Activated naive CD4-positive, alpha-beta T cell treated with Interleukin-2 at 50 U/mL for 16 hours (primary cell): ENCODE measurements at regions not wholly inside any gene's neighbourhood (a gene's known extent, or its start where the extent isn't known, plus 50 kb on each side); places are given as distances from the start of the nearest gene placed in this dataset.

ENCODE experiments used
- DNase-seq: peaks from one replicate; pipeline ENCODE4 v3.0.0-alpha.2; 2020

- DNase-seq: no peak
Observed at GRCh38 chr2:133816037-133816436, 247.8 kb upstream of the NCKAP5 start.

DNA sequence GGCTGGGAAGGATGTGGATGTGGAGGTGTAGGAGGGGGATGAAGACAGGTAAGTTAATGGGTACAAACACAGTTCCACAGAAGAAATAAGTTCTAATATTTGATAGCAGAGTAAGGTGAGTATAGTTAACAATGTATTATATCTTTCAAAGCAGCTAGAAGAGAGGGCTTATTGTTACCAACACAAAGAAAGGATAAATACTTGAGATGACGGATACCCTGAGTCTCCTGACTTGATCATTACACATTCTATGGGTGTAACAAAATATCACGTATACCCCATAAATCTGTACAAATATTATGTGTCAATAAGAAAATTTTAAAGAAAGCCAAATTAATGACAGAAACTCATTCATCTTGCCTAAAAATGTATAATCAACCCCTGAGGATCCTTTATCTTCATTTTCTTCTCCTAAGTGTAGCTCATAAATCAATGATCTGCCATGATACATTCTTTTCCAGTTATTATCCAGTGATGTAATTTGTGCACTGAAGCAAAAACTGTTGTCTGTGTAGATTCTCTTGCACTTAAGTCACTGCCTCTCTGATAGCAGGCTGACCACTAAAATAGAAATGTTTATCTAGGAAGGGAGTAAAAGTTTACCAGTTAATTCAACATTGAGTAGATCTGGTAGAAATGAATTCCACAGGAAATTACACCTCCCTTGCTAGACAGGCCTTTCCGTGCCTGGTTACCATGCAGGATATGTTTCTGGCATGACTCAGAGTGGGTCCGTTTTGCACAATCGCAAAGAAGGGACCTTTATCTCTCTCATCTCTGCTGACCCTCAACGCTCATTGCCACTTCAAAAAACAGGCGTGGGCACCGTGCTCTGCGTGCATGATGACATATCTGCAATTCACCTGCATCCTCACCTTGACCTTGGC, 249.7 kb upstream of the NCKAP5 start:
- DNase-seq: no peak

- DNase-seq: no peak
Observed at GRCh38 chr2:133818661-133819060, 250.4 kb upstream of the NCKAP5 start.

- no peak for DNase-seq
Observed at GRCh38 chr2:133819906-133820305, 251.6 kb upstream of the NCKAP5 start.

GRCh38 chr2:133821107-133821760, 253.0 kb upstream of the NCKAP5 start:
- DNase-seq: no peak

DNA sequence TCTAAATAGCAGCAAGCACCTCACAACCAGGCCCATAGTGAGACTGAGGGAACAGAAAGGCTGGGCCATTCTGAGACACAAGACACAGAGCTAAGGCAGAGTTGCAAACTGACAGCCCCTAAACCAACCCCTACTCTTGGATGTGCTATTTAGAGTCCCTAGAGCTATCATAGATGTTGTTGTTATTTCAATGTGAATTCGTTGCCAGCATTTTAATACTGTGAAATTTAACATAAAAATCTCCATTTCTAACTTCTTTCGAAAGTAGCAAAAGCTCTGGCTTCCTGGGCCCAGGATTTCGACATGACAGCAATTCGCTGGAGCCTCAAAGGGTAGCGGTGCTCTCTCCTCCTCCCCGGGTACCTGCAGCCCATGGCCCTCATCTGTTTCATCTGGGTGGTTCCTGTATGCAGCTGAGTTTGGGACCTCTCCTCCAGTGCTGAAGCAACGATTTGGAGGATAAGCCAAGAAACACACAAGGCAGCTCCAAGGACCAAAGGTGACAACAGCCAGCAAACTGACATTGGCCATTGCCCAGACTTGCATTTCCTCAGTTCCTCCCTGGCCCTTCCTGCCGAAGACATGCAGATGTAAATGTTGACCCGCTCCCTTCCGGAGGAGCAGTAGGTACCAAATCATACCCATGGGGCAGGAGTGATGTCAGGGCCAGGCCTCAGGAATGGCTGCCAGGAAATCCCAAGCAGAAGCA, 254.4 kb upstream of the NCKAP5 start:
- no peak for DNase-seq

GRCh38 chr2:133823226-133823550, 254.9 kb upstream of the NCKAP5 start:
- DNase-seq: no peak

DNA sequence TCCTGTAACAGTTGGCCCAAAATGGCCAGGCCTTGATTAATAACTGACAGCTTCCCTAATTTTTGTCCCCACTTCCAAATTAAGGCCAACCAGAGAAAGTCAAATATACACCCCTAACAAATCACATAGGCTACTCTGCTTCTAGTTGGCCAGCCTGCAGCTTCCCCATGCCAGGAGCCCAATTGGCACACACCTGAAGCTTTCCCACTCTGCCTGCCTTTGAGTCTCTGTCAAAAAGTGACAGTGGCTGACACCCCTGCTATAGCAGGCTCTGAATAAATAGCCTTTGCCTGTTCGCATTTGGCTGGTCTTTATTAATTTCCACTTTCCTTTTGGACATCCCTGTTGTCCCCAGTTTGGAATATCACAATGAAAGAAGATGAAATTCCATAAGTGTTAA, 256.6 kb upstream of the NCKAP5 start:
- no peak for DNase-seq

GRCh38 chr2:133825778-133826177, 257.5 kb upstream of the NCKAP5 start:
- DNase-seq: no peak

DNA sequence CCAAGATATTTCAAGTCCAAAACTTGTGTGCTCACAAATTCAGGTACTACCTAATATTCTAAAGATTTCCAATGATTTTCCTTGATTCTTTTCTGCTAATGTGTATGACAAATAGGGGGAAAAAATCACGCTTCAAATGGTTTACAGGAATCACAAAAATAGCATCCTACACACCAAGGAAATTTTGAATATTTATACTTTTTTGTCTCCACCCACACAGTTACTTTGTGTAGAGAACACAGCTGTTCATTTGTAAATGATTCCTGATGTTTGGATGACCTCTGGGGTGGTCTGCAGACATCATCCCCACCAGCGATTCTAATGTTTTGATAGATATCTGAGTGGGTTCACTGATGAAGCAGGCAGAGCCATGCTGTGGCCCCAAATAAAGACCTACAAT, 260.6 kb upstream of the NCKAP5 start:
- no peak for DNase-seq

GRCh38 chr2:133829450-133830020, 261.3 kb upstream of the NCKAP5 start:
- no peak for DNase-seq

DNA sequence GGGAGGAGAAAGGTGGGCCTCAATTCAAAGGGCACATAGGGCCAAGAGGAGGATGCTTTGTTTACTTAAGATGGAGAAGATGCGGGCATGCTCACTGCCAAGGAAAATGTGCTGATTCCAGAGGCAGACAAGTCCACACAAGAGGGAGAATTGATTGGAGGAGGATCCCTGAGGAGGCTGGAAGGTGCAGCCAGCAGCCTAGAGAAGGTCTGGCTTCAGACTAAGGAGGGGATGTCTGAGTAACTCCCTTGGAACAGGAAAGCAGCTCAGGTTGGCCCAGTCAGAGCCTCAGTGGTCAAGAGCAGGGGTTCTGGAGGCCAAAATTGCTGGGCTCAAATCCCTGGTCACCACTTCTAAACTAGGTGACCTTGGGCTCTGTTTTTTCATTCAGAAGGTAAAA, 265.5 kb upstream of the NCKAP5 start:
- DNase-seq: no peak

DNA sequence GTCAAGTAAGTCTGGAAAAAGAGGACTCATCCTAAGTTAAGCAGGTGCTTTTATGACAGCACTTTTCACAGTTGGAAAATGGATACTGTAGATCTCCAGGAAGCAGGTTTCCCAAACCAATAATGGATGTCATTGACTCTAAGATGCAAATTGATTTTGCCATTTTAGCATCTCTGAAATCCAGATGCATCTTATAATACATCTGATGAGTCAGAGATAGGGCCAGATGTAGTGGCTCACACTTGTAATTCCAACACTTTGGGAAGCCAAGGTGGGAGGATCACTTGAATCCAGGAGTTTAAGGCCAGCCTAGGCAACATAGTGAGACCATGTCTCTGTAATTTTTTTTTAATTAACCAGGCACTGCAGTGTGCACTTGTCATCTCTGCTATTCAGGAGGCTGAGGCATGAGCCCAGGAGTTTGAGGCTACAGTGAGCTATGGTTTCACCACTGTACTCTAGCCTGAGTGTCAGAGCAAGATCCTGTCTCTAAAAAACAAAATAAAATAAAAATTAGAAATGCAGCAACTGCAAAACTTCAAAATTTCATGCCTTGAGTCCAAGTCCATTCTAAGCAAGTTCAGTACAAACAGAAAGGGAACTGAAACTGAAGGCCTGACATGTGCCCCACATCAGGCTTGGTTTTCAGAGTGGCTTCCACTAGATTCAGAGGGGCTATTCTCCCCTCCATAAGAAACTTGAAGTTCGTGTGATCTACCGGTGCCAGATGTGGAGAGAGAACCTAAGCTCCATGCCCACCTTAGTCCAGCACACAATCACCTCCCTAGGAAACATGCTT, 267.8 kb upstream of the NCKAP5 start:
- no peak for DNase-seq

- DNase-seq: no peak
Observed at GRCh38 chr2:133836691-133837345, 268.6 kb upstream of the NCKAP5 start.

GRCh38 chr2:133837441-133838094, 269.3 kb upstream of the NCKAP5 start:
- DNase-seq: no peak

GRCh38 chr2:133838642-133839365, 270.5 kb upstream of the NCKAP5 start:
- no peak for DNase-seq

DNA sequence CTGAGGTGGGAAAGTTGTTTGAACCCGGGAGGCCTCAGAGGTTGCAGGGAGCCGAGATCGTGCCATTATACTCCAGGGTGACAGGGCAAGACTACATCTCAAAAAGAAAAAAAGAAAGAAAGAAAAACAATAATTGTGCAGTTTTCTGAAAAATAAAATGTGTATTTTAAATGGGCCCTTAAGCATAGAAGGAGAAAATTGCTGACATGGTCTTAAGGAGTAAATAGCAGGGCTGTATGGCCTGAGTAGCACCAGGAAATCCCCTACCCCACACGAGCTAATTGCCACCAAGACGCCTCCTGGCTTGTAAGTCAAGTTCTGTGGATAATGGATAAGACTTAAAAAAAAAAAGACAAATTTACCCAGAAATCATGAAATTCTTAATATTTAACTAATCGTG, 271.4 kb upstream of the NCKAP5 start:
- DNase-seq: no peak

GRCh38 chr2:133840761-133841160, 272.5 kb upstream of the NCKAP5 start:
- no peak for DNase-seq

GRCh38 chr2:133841900-133842299, 273.6 kb upstream of the NCKAP5 start:
- DNase-seq: no peak

DNA sequence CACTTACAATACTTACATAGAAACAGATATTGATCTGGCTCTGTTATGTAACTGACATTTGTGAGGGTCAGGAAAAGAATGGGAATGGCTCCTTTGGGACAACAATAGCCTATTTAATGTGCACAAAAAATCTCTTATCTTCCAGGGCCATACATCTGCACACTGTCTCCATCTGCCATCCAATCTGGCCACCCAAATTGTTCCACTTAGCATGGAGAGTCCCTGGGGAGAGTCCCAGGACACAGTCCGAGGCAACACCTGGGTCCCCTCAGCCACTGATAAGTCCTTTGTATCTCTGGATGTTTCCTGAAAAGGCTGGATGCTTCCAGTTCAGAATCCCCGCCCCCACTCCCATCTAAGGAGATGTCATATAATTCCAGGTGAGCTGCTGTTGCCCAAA, 274.2 kb upstream of the NCKAP5 start:
- DNase-seq: no peak

- no peak for DNase-seq
Observed at GRCh38 chr2:133843091-133843490, 274.8 kb upstream of the NCKAP5 start.
